Right atrium auricular region (tissue), 2 donors: ENCODE measurements at regions not wholly inside any gene's neighbourhood (a gene's known extent, or its start where the extent isn't known, plus 50 kb on each side); places are given as distances from the start of the nearest gene placed in this dataset.

ENCODE experiments used
- DNase-seq: peaks from one replicate; pipeline ENCODE4 v3.0.0-alpha.2; 2019; ENCODE audit warnings: low spot score
- H3K27ac ChIP-seq, 2 donors: fragments of 200-600 bp; sonication (generic); 1 replicate in 1 of 2; 2 replicates in 1 of 2; pipeline ENCODE4 v1.5.1; 2016 to 2019
- H3K27me3 ChIP-seq, 2 donors: fragments of 200-600 bp; sonication (generic); one replicate each; pipeline versions ENCODE4 v1.5.1 to v1.6.0; 2017 to 2019
- H3K36me3 ChIP-seq: fragments of 200-600 bp; sonication (generic); one replicate; pipeline ENCODE4 v1.5.1; 2016
- H3K4me1 ChIP-seq, 2 donors: fragments of 200-600 bp; sonication (generic); one replicate each; pipeline versions ENCODE4 v1.5.1 to v1.6.0; 2017 to 2019
- H3K4me3 ChIP-seq, 2 donors: fragments of 200-600 bp; sonication (generic); 1 replicate in 1 of 2; 2 replicates in 1 of 2; pipeline ENCODE4 v1.5.1; 2017 to 2019; ENCODE audit warnings: mild to moderate bottlenecking in 1 of 2, moderate library complexity in 1 of 2
- H3K9me3 ChIP-seq, 2 donors: fragments of 200-600 bp; sonication (generic); one replicate each; pipeline ENCODE4 v1.5.1; 2019
- TF ChIP-seq, protein P1 (sequence below), 2 donors: fragments of 200-600 bp; sonication (generic); IDR thresholded peaks; one replicate each; pipeline ENCODE4 v1.5.1; 2019; ENCODE audit warnings: antibody characterized with exemption in 2 of 2

DNA sequence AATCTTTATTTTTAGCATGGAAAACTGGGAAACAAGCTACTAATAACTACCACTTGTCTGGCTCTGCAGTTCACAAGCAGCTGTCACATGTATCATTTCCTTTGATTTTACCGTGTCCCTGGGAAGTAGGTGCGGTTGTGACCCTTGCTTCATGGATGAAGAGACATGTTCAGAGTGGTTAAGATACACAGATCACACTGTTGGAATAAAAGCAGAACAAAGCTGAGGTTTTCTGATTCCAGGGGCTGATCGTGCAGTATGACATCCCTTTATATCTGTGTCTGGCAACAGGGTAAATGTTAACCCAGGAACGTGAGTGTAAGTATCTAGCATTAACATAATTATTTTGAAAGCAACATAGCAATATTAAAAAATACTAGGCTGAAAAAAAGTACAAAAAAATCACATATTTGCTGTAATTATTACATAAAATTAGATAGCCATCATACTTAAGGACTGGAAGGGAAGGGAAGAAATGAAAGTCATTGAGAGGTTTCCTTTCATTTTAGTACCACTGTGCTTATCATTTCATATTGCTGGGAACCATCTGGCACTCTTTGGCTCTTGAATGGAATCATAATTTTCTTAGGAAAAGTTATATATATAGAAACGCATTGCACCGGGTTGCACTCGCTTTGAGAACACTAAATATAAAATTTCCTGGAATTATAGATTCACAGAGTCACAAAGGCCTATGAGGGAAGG, 62.8 kb upstream of the PAXBP1 start:
- peaks cover 0 to 6% of the 10 kb centered on the region in 2 donors for H3K9me3 ChIP-seq
- H3K4me3 ChIP-seq, result no peak overlapping the region
- DNase-seq, result no peak
- H3K27me3 ChIP-seq, result no peaks in the 10 kb centered on the region
- no peaks in the 10 kb centered on the region for H3K4me1 ChIP-seq
- H3K36me3 ChIP-seq, result no peaks in the 10 kb centered on the region
- TF ChIP-seq, protein P1, sequence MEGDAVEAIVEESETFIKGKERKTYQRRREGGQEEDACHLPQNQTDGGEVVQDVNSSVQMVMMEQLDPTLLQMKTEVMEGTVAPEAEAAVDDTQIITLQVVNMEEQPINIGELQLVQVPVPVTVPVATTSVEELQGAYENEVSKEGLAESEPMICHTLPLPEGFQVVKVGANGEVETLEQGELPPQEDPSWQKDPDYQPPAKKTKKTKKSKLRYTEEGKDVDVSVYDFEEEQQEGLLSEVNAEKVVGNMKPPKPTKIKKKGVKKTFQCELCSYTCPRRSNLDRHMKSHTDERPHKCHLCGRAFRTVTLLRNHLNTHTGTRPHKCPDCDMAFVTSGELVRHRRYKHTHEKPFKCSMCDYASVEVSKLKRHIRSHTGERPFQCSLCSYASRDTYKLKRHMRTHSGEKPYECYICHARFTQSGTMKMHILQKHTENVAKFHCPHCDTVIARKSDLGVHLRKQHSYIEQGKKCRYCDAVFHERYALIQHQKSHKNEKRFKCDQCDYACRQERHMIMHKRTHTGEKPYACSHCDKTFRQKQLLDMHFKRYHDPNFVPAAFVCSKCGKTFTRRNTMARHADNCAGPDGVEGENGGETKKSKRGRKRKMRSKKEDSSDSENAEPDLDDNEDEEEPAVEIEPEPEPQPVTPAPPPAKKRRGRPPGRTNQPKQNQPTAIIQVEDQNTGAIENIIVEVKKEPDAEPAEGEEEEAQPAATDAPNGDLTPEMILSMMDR (IDR thresholded peaks at IDR 0.05), result no peak
- no peak overlapping the region for H3K27ac ChIP-seq

DNA sequence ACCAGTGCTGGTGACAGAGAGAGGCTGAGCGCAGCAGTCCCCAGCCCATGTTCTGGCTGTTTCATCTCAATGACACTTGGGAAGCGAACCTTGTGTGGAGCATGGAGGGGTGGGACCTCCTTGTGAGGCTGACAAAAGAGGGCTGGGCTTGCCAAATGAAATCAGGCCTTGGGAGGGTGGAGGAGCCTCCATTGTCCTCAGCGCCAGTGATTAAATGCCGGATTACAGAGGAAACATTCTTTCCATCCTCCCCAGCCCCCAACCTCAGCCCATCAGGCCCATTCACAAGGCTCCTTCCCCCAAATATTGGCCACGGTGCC, 63.3 kb upstream of the PAXBP1 start:
- Histone ChIP-seq H3K36me3 (no peaks in the 10 kb centered on the region), H3K4me3 (no peak overlapping the region)
- DNase-seq, result no peak

DNA sequence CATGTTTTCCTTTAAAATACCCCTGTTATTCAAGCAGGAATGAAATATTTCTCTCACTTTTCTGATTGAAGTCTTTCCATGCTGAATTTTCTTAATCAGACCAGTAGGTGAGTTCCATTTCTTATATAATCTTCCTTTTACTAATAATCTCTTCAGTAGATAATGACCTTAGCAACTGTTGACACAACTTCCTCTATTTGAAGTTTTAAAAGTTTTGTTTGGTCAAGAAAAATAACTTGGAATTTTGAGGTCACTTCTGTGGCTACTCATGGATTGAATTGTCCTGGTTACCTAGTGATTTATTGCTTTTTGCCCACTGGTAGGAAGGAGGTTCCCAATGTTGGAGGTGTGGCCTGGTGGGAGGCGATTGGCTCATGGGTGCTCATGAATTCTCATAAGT, 70.6 kb upstream of the PAXBP1 start:
- Histone ChIP-seq H3K9me3 (no peaks in the 10 kb centered on the region), H3K27me3 (no peaks in the 10 kb centered on the region), H3K27ac (no peak overlapping the region), H3K4me3 (no peak overlapping the region), H3K4me1 (no peaks in the 10 kb centered on the region), H3K36me3 (no peaks in the 10 kb centered on the region)
- DNase-seq, result no peak
- TF ChIP-seq, protein P1 (IDR thresholded peaks at IDR 0.05), result no peak

More for the DNA sequence above, 63.3 kb upstream of the PAXBP1 start:
- TF ChIP-seq, protein P1 (IDR thresholded peaks at IDR 0.05), result no peak
- peaks cover 0 to 6% of the 10 kb centered on the region in 2 donors for H3K9me3 ChIP-seq
- no peaks in the 10 kb centered on the region for H3K27me3 ChIP-seq
- no peaks in the 10 kb centered on the region for H3K4me1 ChIP-seq
- H3K27ac ChIP-seq, result no peak overlapping the region

- TF ChIP-seq, protein P1 (IDR thresholded peaks at IDR 0.05), result no peak
- Histone ChIP-seq H3K27me3 (no peaks in the 10 kb centered on the region), H3K9me3 (no peaks in the 10 kb centered on the region), H3K4me3 (no peak overlapping the region), H3K4me1 (no peaks in the 10 kb centered on the region), H3K36me3 (no peaks in the 10 kb centered on the region), H3K27ac (no peak overlapping the region)
- no peak for DNase-seq
Measured at GRCh38 chr21:32843561-32843960, 72.0 kb upstream of the PAXBP1 start.

GRCh38 chr21:32844076-32844475, 72.5 kb upstream of the PAXBP1 start:
- H3K9me3 ChIP-seq, result no peaks in the 10 kb centered on the region
- H3K27me3 ChIP-seq, result no peaks in the 10 kb centered on the region
- TF ChIP-seq, protein P1 (IDR thresholded peaks at IDR 0.05), result no peak
- no peaks in the 10 kb centered on the region for H3K4me1 ChIP-seq
- H3K36me3 ChIP-seq, result no peaks in the 10 kb centered on the region
- no peak for DNase-seq
- H3K27ac ChIP-seq, result no peak overlapping the region
- no peak overlapping the region for H3K4me3 ChIP-seq
